HCT116 (cell line): ENCODE measurements at regions not wholly inside any gene's neighbourhood (a gene's known extent, or its start where the extent isn't known, plus 50 kb on each side); places are given as distances from the start of the nearest gene placed in this dataset.

Experiments
- ATAC-seq: fragments of 200-7000 bp; cut with Tn5 transposase; 2 replicates; pipeline ENCODE4 v1.9.1; 2020; ENCODE audit warnings: mild to moderate bottlenecking, moderate library complexity
- BruUV-seq: library from RNA; stranded (reverse); fragments of 400-500 nt; replicated peaks from 2 replicates; lab custom pipeline; 2021; lab: Mats Ljungman, UMichigan
- CTCF ChIA-PET: fragments of 300-600 bp; sonication (Branson Sonifier 250); formaldehyde crosslinking; loops from one replicate; lab custom pipeline; 2021; ENCODE audit warnings: antibody characterized with exemption; lab: Charles Lee
- POLR2A ChIA-PET: fragments of 300-600, 350-600 bp; sonication (Branson Sonifier 250); formaldehyde crosslinking; loops from one replicate; lab custom pipeline; 2021; ENCODE audit warnings: antibody characterized with exemption; lab: Charles Lee
- RAD21 ChIA-PET, 2 experiments: fragments of 300-600 bp; sonication (Branson Sonifier 250); formaldehyde crosslinking; loops; one replicate each; lab custom pipeline; 2023; ENCODE audit warnings: low total read pairs in 2 of 2; ENCODE audit not compliant: uncharacterized antibody in 2 of 2, unreplicated experiment in 2 of 2, low non-redundant PET in 1 of 2; lab: Charles Lee
- DNase-seq: peaks from one replicate; pipeline ENCODE4 v3.0.0-alpha.2; 2010; ENCODE audit warnings: low read depth, low spot score
- H2AFZ ChIP-seq: fragments of 200-600 bp; shearing (Covaris generic), sonication (generic); 2 replicates; pipeline ENCODE4 v1.6.1; 2017; ENCODE audit warnings: low read depth, mixed run types, mixed read lengths, antibody characterized with exemption, low read length; ENCODE audit not compliant: poor library complexity, severe bottlenecking
- H3K27ac ChIP-seq: 2 replicates; pipeline ENCODE4 v1.5.1; 2012; ENCODE audit warnings: low read depth, low read length
- H3K27me3 ChIP-seq: fragments of 200-600 bp; sonication (generic); 2 replicates; pipeline ENCODE4 v1.6.1; 2016; ENCODE audit warnings: mixed run types, low read length, mixed read lengths; ENCODE audit not compliant: insufficient read depth
- H3K36me3 ChIP-seq, 2 experiments: fragments of 200-500 bp in 1 of 2; fragments of 200-600 bp in 1 of 2; sonication (Bioruptor generic) in 1 of 2; sonication (generic) in 1 of 2; 2 replicates each; pipeline versions ENCODE4 v1.5.1 to v1.6.1; 2014 to 2016; ENCODE audit warnings: low read length in 2 of 2, inconsistent platforms in 1 of 2, mixed read lengths in 1 of 2, mixed run types in 1 of 2; ENCODE audit not compliant: insufficient read depth in 2 of 2, control insufficient read depth in 1 of 2
- H3K4me1 ChIP-seq, 2 experiments: fragments of 200-600 bp in 1 of 2; sonication (generic) in 1 of 2; 2 replicates each; pipeline versions ENCODE4 v1.5.1 to v1.6.1; 2012 to 2017; ENCODE audit warnings: low read length in 2 of 2, inconsistent platforms in 1 of 2, mild to moderate bottlenecking in 1 of 2, mixed read lengths in 1 of 2, mixed run types in 1 of 2, moderate library complexity in 1 of 2; ENCODE audit not compliant: insufficient read depth in 2 of 2, control insufficient read depth in 1 of 2
- H3K4me2 ChIP-seq: fragments of 200-600 bp; sonication (generic); 2 replicates; pipeline ENCODE4 v1.6.1; 2017; ENCODE audit warnings: mixed run types, low read length, mixed read lengths
- H3K4me3 ChIP-seq, 2 experiments: fragments of 200-600 bp in 1 of 2; sonication (generic) in 1 of 2; replicated peaks in 1 of 2; 2 replicates each; pipeline ENCODE4 v1.5.1; 2011 to 2016; ENCODE audit warnings: low read length in 2 of 2, control low read depth in 1 of 2, low read depth in 1 of 2, mild to moderate bottlenecking in 1 of 2, mixed read lengths in 1 of 2, mixed run types in 1 of 2
- H3K79me2 ChIP-seq: fragments of 200-600 bp; sonication (generic); 2 replicates; pipeline ENCODE4 v1.6.1; 2017; ENCODE audit warnings: mild to moderate bottlenecking, mixed run types, low read length, moderate library complexity, mixed read lengths; ENCODE audit not compliant: insufficient read depth
- H3K9ac ChIP-seq: fragments of 200-600 bp; sonication (generic); 2 replicates; pipeline ENCODE4 v1.6.1; 2016; ENCODE audit warnings: low read length, mixed read lengths
- H3K9me2 ChIP-seq: fragments of 200-600 bp; sonication (generic), shearing (Covaris generic); 2 replicates; pipeline ENCODE4 v1.6.1; 2017; ENCODE audit warnings: mixed run types, mild to moderate bottlenecking, moderate library complexity; ENCODE audit not compliant: insufficient read depth
- H3K9me3 ChIP-seq, 2 experiments: fragments of 200-500 bp in 1 of 2; fragments of 200-600 bp in 1 of 2; sonication (Bioruptor generic) in 1 of 2; sonication (generic) in 1 of 2; 2 replicates each; pipeline ENCODE4 v1.6.1; 2014 to 2017; ENCODE audit warnings: low read length in 2 of 2, mixed read lengths in 2 of 2, inconsistent platforms in 1 of 2, low read depth in 1 of 2, mild to moderate bottlenecking in 1 of 2, mixed run types in 1 of 2, moderate library complexity in 1 of 2; ENCODE audit not compliant: control insufficient read depth in 1 of 2, insufficient read depth in 1 of 2
- H4K20me1 ChIP-seq: fragments of 200-600 bp; sonication (generic), shearing (Covaris generic); 2 replicates; pipeline ENCODE4 v1.6.1; 2017; ENCODE audit warnings: mixed run types, mild to moderate bottlenecking, moderate library complexity; ENCODE audit not compliant: insufficient read depth
- CBX3 ChIP-seq: IDR thresholded peaks from 2 replicates; pipeline ENCODE4 v1.6.1; 2012; ENCODE audit warnings: low read depth
- ELF1 ChIP-seq: IDR thresholded peaks from 2 replicates; pipeline ENCODE4 v1.6.1; 2012; ENCODE audit warnings: low read depth, borderline replicate concordance
- EZH2 ChIP-seq: fragments of 200-600 bp; sonication (generic); IDR thresholded peaks from 2 replicates; pipeline ENCODE4 v1.6.1; 2017; ENCODE audit warnings: antibody characterized with exemption, mixed run types
- FOSL1 ChIP-seq: IDR thresholded peaks from 2 replicates; pipeline ENCODE4 v1.6.1; 2012; ENCODE audit warnings: low read depth
- JUND ChIP-seq: IDR thresholded peaks from 2 replicates; pipeline ENCODE4 v1.6.1; 2012
- POLR2AphosphoS5 ChIP-seq: IDR thresholded peaks from 2 replicates; pipeline ENCODE4 v1.6.1; 2011; ENCODE audit warnings: mild to moderate bottlenecking, low read depth, low read length, moderate library complexity
- REST ChIP-seq: IDR thresholded peaks from 2 replicates; pipeline ENCODE4 v1.6.1; 2012; ENCODE audit warnings: low read depth
- SP1 ChIP-seq: IDR thresholded peaks from 2 replicates; pipeline ENCODE4 v1.6.1; 2012; ENCODE audit warnings: low read depth
- SRF ChIP-seq: IDR thresholded peaks from 2 replicates; pipeline ENCODE4 v1.6.1; 2012; ENCODE audit warnings: low read depth
- TCF7L2 ChIP-seq: IDR thresholded peaks from 2 replicates; pipeline ENCODE4 v1.7.0; 2011; ENCODE audit warnings: borderline replicate concordance, inconsistent platforms; ENCODE audit not compliant: insufficient read depth, insufficient read length; ENCODE audit errors: extremely low read depth
- YY1 ChIP-seq: IDR thresholded peaks from 2 replicates; pipeline ENCODE4 v1.6.1; 2011; ENCODE audit warnings: low read length, low read depth, moderate library complexity, mild to moderate bottlenecking; ENCODE audit not compliant: insufficient replicate concordance; ENCODE audit errors: extremely low read depth
- ZFX ChIP-seq: fragments of 450-650 bp; IDR thresholded peaks from 2 replicates; pipeline ENCODE4 v1.6.1; 2017
- ZNF274 ChIP-seq: fragments of 200-500 bp; sonication (Bioruptor generic); IDR thresholded peaks from 2 replicates; pipeline ENCODE4 v1.6.1; 2014; ENCODE audit warnings: mild to moderate bottlenecking, low read depth, low read length, inconsistent platforms
- intact Hi-C: fragments of 100-400 bp; cut with micrococcal nuclease; formaldehyde crosslinking; loops from 2 replicates; pipeline ENCODE4 v1.10.0; 2022
- TF ChIP-seq, protein P1 (sequence below), 3 experiments: fragments of 200-600 bp in 1 of 3; sonication (generic) in 1 of 3; IDR thresholded peaks in 2 of 3; conservative IDR thresholded peaks in 1 of 3; 2 replicates each; pipeline ENCODE4 v1.5.1; 2012 to 2017; ENCODE audit warnings: low read depth in 2 of 3, low read length in 2 of 3, antibody characterized with exemption in 1 of 3, borderline replicate concordance in 1 of 3, control low read depth in 1 of 3, mild to moderate bottlenecking in 1 of 3, mixed read lengths in 1 of 3, mixed run types in 1 of 3, moderate library complexity in 1 of 3; ENCODE audit not compliant: insufficient read depth in 1 of 3
- TF ChIP-seq, protein P2 (sequence below): IDR thresholded peaks from 2 replicates; pipeline ENCODE4 v1.6.1; 2012

DNA sequence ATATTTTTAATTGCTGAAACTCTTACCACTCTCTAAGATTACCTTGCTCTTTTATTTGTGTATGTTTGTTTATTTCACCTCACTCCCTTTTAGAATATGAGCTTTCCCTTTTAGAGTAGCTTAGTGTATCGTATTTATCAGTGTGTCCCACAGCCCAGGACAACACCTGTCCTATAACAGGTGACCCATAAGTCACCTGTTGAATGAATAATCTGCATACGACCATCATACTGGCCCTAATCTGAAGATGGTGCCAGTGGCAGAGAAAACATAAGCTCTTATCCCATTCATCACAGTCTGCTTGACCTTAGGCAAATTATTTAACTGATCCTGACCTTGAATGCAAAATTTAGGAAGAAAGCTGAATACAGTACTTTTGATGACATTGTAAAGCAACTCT is 254.6 kb upstream of the NR2F2 start:
- Histone ChIP-seq H2AFZ (no peak overlapping the region), H3K4me2 (no peak overlapping the region), H3K4me1 (peaks cover 0 to 5% of the 10 kb centered on the region in 2 experiments; a peak in 1 of 4 replicates), H4K20me1 (no peaks in the 10 kb centered on the region), H3K9me3 (no peaks in the 10 kb centered on the region), H3K4me3 (no peak overlapping the region), H3K27me3 (no peaks in the 10 kb centered on the region), H3K9me2 (no peaks in the 10 kb centered on the region), H3K79me2 (no peaks in the 10 kb centered on the region), H3K27ac (no peak overlapping the region), H3K9ac (no peak overlapping the region), H3K36me3 (no peaks in the 10 kb centered on the region)
- ChIA-PET RAD21 (no interaction called here), POLR2A (no interaction called here), CTCF (no interaction called here)
- TF ChIP-seq JUND (no peak), CBX3 (no peak), SRF (no peak)
- TF ChIP-seq, protein P1, sequence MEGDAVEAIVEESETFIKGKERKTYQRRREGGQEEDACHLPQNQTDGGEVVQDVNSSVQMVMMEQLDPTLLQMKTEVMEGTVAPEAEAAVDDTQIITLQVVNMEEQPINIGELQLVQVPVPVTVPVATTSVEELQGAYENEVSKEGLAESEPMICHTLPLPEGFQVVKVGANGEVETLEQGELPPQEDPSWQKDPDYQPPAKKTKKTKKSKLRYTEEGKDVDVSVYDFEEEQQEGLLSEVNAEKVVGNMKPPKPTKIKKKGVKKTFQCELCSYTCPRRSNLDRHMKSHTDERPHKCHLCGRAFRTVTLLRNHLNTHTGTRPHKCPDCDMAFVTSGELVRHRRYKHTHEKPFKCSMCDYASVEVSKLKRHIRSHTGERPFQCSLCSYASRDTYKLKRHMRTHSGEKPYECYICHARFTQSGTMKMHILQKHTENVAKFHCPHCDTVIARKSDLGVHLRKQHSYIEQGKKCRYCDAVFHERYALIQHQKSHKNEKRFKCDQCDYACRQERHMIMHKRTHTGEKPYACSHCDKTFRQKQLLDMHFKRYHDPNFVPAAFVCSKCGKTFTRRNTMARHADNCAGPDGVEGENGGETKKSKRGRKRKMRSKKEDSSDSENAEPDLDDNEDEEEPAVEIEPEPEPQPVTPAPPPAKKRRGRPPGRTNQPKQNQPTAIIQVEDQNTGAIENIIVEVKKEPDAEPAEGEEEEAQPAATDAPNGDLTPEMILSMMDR (IDR thresholded peaks at IDR 0.05 in 2 of 3, conservative IDR thresholded peaks at IDR 0.05 in 1 of 3; ENCODE audit: borderline replicate concordance in 1 of 3, insufficient read depth in 1 of 3, low read depth in 2 of 3, low read length in 2 of 3), result no peak
- ATAC-seq, result no peak
- no TSS peak for BruUV-seq
- intact Hi-C loops, result no loop called here
- DNase-seq, result no peak

DNA sequence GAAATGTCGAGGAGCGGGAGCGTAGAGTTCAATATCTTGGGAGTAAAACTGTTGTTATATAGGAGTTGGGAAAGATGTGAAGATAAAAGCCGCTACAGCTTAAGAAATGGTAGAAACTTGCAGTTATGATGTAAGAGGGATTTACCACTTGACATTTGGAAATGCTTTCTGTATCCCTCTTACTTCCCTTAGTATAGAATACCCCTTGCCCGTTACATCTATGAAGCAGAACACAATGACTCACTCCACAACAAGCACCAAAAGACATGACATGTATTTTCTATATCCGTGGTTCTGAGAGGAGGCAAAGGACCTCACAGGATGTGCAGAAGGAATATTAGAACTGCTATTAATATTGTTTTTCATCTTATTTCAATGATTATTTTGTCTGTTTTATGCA is 254.2 kb upstream of the NR2F2 start:
- no peak overlapping the region for H3K4me3 ChIP-seq
- DNase-seq (no peak), ATAC-seq (no peak)
- H3K27me3 ChIP-seq, result no peaks in the 10 kb centered on the region
- H3K79me2 ChIP-seq, result no peaks in the 10 kb centered on the region
- no peak overlapping the region for H3K9ac ChIP-seq
- H2AFZ ChIP-seq, result no peak overlapping the region
- H3K4me2 ChIP-seq, result no peak overlapping the region
- BruUV-seq, result no TSS peak
- ChIA-PET POLR2A (no interaction called here), CTCF (no interaction called here), RAD21 (no interaction called here)
- no peaks in the 10 kb centered on the region for H3K9me2 ChIP-seq
- H3K36me3 ChIP-seq, result no peaks in the 10 kb centered on the region
- intact Hi-C loops, result no loop called here
- H4K20me1 ChIP-seq, result no peaks in the 10 kb centered on the region
- H3K4me1 ChIP-seq, result peaks cover 0 to 5% of the 10 kb centered on the region in 2 experiments; a peak in 1 of 4 replicates
- H3K9me3 ChIP-seq, result no peaks in the 10 kb centered on the region
- H3K27ac ChIP-seq, result no peak overlapping the region
- no peak for TF ChIP-seq REST
- TF ChIP-seq ELF1, result no peak
- TF ChIP-seq ZNF274, result no peak
- no peak for TF ChIP-seq YY1
- TF ChIP-seq POLR2AphosphoS5, result no peak
- TF ChIP-seq, protein P2, sequence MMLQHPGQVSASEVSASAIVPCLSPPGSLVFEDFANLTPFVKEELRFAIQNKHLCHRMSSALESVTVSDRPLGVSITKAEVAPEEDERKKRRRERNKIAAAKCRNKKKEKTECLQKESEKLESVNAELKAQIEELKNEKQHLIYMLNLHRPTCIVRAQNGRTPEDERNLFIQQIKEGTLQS, result no peak
- TF ChIP-seq TCF7L2, result no peak
- no peak for TF ChIP-seq EZH2
- no peak for TF ChIP-seq SP1
- no peak for TF ChIP-seq FOSL1
- TF ChIP-seq ZFX, result no peak
- no peak for TF ChIP-seq JUND
